ENCODE measurements at regions not wholly inside any gene's neighbourhood (a gene's known extent, or its start where the extent isn't known, plus 50 kb on each side); places are given as distances from the start of the nearest gene placed in this dataset.

DNA sequence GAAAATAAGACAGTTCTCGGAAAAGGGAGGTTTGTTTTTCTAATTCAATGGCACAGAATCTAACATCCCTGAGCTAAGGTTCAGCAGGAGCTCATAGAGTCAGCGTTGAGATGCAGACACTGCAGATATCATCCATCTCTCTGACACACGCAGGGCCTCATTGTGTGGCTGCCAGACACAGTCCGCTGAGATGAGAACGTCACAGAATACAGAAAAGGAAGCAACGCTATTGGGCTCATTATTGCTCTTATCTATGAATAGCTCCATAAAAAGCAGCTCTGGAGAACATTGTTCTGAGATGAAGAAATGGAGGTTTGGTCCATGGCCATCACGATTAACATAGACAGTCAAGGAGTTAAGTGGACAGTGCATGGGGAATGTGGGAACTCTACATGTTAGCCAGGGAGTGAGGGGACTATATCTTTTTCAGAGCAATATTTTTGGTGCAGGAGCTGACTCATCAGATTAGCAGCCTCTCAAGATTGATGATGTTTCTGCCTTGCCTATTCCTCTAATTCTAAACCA, 771.6 kb upstream of the CXADR start:
- H3K9me3 ChIP-seq (ENCODE audit: control extremely low read depth in 1 of 5, control insufficient read depth in 4 of 5, insufficient read depth in 2 of 5, low read depth in 1 of 5, low read length in 4 of 5) = no peaks in the 10 kb centered on the region
- H3K36me3 ChIP-seq (ENCODE audit: control insufficient read depth in 4 of 4, insufficient read depth in 4 of 4, low read length in 3 of 4) = no peaks in the 10 kb centered on the region
- no peaks in the 10 kb centered on the region for H3K4me1 ChIP-seq (ENCODE audit: control extremely low read depth in 1 of 4, control insufficient read depth in 4 of 4, insufficient read depth in 4 of 4, low read length in 3 of 4)
- DNase-seq = no peak
- H3K27me3 ChIP-seq (replicated peaks in 2 of 5; ENCODE audit: control insufficient read depth in 4 of 5, insufficient read depth in 5 of 5, low read length in 4 of 5) = no peaks in the 10 kb centered on the region
- no peak overlapping the region for H3K4me3 ChIP-seq (ENCODE audit: control insufficient read depth in 1 of 7, extremely low read depth in 1 of 7, insufficient read depth in 4 of 7, low read depth in 2 of 7, low read length in 6 of 7)
- CTCF ChIA-PET = no interaction called here
- H3K27ac ChIP-seq (ENCODE audit: insufficient read depth in 1 of 2, low read depth in 1 of 2, low read length in 2 of 2, poor library complexity in 1 of 2, severe bottlenecking in 2 of 2) = no peak overlapping the region
- WGBS (ENCODE audit: insufficient coverage) = 88% methylated on average over 4 of the region's 7 CpGs
- POLR2A ChIA-PET = no interaction called here

DNA sequence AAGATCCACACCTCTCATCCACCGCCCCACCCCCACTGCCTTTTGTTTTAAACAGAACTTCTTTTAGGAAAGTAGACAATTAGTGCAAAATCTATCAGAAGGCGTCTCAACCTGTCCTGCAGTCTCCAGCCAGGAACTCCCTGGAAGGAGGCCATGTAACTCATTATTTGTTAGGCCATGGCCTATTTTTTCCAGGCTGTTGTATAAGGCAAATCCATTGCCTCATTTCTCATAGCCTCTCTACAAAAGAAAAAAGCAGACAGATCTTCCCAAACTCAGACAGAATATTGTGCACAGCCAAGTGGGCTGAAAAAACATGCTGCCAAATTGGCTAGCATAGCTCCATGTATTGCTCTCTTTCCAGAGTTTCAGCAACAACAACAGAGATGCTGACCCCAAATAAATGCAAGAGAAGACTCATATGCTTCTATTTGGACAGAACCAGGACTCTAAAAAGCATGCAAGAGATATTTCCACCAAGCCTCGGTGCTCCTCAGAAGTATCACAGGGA, 770.7 kb upstream of the CXADR start:
- 92% methylated on average over 2 of the region's 3 CpGs for WGBS (ENCODE audit: insufficient coverage)
- CTCF ChIA-PET = no interaction called here
- POLR2A ChIA-PET = no interaction called here

DNA sequence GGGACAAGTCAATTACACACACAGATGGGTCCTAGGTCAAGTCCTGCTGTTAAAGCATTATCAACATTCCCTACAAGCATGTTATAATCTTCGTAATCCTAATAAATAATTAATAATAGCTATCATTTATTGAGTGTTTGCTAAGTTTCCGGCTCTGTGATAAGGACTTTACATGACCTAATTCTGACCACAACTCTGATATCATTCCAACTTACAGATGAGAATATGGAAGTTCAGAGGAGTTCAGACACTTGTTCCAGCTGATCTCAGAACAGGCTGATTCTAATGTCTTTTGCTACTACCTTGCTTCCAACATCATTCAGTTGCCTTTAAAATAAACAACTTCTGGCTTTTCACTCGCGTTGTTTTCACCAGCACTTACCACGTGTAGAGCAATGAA, 770.1 kb upstream of the CXADR start:
- no peaks in the 10 kb centered on the region for H3K27me3 ChIP-seq (replicated peaks in 2 of 5; ENCODE audit: control insufficient read depth in 4 of 5, insufficient read depth in 5 of 5, low read length in 4 of 5)
- H3K4me3 ChIP-seq (ENCODE audit: control insufficient read depth in 1 of 7, extremely low read depth in 1 of 7, insufficient read depth in 4 of 7, low read depth in 2 of 7, low read length in 6 of 7) = no peak overlapping the region
- no peaks in the 10 kb centered on the region for H3K36me3 ChIP-seq (ENCODE audit: control insufficient read depth in 4 of 4, insufficient read depth in 4 of 4, low read length in 3 of 4)
- H3K4me1 ChIP-seq (ENCODE audit: control extremely low read depth in 1 of 4, control insufficient read depth in 4 of 4, insufficient read depth in 4 of 4, low read length in 3 of 4) = no peaks in the 10 kb centered on the region
- H3K9me3 ChIP-seq (ENCODE audit: control extremely low read depth in 1 of 5, control insufficient read depth in 4 of 5, insufficient read depth in 2 of 5, low read depth in 1 of 5, low read length in 4 of 5) = no peaks in the 10 kb centered on the region
- no CpG with 5 or more reads among the region's 5 CpGs for WGBS (ENCODE audit: insufficient coverage)
- CTCF ChIA-PET = no interaction called here
- DNase-seq = no peak
- H3K27ac ChIP-seq (ENCODE audit: insufficient read depth in 1 of 2, low read depth in 1 of 2, low read length in 2 of 2, poor library complexity in 1 of 2, severe bottlenecking in 2 of 2) = no peak overlapping the region
- POLR2A ChIA-PET = no interaction called here

More for the DNA sequence above, 770.7 kb upstream of the CXADR start:
- Histone ChIP-seq H3K27me3 (replicated peaks in 2 of 5; ENCODE audit: control insufficient read depth in 4 of 5, insufficient read depth in 5 of 5, low read length in 4 of 5) (no peaks in the 10 kb centered on the region), H3K9me3 (ENCODE audit: control extremely low read depth in 1 of 5, control insufficient read depth in 4 of 5, insufficient read depth in 2 of 5, low read depth in 1 of 5, low read length in 4 of 5) (no peaks in the 10 kb centered on the region), H3K27ac (ENCODE audit: insufficient read depth in 1 of 2, low read depth in 1 of 2, low read length in 2 of 2, poor library complexity in 1 of 2, severe bottlenecking in 2 of 2) (no peak overlapping the region), H3K36me3 (ENCODE audit: control insufficient read depth in 4 of 4, insufficient read depth in 4 of 4, low read length in 3 of 4) (no peaks in the 10 kb centered on the region), H3K4me1 (ENCODE audit: control extremely low read depth in 1 of 4, control insufficient read depth in 4 of 4, insufficient read depth in 4 of 4, low read length in 3 of 4) (no peaks in the 10 kb centered on the region), H3K4me3 (ENCODE audit: control insufficient read depth in 1 of 7, extremely low read depth in 1 of 7, insufficient read depth in 4 of 7, low read depth in 2 of 7, low read length in 6 of 7) (no peak overlapping the region)
- DNase-seq = no peak

DNA sequence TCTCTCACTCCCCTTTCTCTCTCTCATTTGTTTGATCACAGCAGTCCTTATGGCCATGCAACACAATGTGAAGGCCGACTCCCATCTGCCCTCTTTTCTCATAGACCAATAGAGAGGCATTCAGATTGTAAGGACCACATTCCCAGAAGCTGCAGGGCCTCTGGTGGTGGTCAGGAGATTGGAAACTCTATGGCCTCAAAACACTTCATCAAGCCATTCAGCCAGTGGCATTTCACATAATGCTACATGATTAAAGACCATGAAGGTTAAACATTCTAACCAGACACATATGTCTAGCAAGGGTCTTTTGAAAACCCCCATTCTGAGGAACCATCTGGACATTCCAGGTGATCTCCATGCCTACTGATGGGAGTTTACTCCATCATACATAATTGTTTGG, 769.5 kb upstream of the CXADR start:
- H3K27me3 ChIP-seq (replicated peaks in 2 of 5; ENCODE audit: control insufficient read depth in 4 of 5, insufficient read depth in 5 of 5, low read length in 4 of 5) = no peaks in the 10 kb centered on the region
- no peaks in the 10 kb centered on the region for H3K9me3 ChIP-seq (ENCODE audit: control extremely low read depth in 1 of 5, control insufficient read depth in 4 of 5, insufficient read depth in 2 of 5, low read depth in 1 of 5, low read length in 4 of 5)
- no peak for DNase-seq
- no CpG with 5 or more reads among the region's 1 CpG for WGBS (ENCODE audit: insufficient coverage)
- H3K4me1 ChIP-seq (ENCODE audit: control extremely low read depth in 1 of 4, control insufficient read depth in 4 of 4, insufficient read depth in 4 of 4, low read length in 3 of 4) = no peaks in the 10 kb centered on the region
- ChIA-PET POLR2A (no interaction called here), CTCF (no interaction called here)
- H3K27ac ChIP-seq (ENCODE audit: insufficient read depth in 1 of 2, low read depth in 1 of 2, low read length in 2 of 2, poor library complexity in 1 of 2, severe bottlenecking in 2 of 2) = no peak overlapping the region
- no peak overlapping the region for H3K4me3 ChIP-seq (ENCODE audit: control insufficient read depth in 1 of 7, extremely low read depth in 1 of 7, insufficient read depth in 4 of 7, low read depth in 2 of 7, low read length in 6 of 7)
- H3K36me3 ChIP-seq (ENCODE audit: control insufficient read depth in 4 of 4, insufficient read depth in 4 of 4, low read length in 3 of 4) = no peaks in the 10 kb centered on the region

DNA sequence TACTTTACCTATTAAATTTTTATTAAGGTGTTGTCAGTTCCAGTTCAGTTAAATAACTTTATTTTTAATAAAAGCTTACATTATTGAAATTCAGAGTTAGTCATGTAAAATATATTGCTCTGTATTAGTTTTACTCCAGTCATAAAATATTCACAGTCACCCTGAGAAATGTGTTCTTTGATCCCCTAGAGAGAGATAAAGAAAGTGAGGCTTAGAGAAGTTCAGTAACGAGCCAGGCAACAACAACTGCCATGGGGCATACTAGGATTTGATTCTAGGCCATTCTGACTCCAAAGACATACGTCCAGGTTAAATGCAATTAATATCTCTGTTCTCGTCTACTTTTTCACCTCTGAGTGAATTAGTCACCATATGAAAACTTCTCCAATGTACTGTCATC, 761.9 kb upstream of the CXADR start:
- no peaks in the 10 kb centered on the region for H3K27me3 ChIP-seq (replicated peaks in 2 of 5; ENCODE audit: control insufficient read depth in 4 of 5, insufficient read depth in 5 of 5, low read length in 4 of 5)
- no peaks in the 10 kb centered on the region for H3K36me3 ChIP-seq (ENCODE audit: control insufficient read depth in 4 of 4, insufficient read depth in 4 of 4, low read length in 3 of 4)
- H3K9me3 ChIP-seq (ENCODE audit: control extremely low read depth in 1 of 5, control insufficient read depth in 4 of 5, insufficient read depth in 2 of 5, low read depth in 1 of 5, low read length in 4 of 5) = no peaks in the 10 kb centered on the region
- DNase-seq = no peak
- no peak overlapping the region for H3K4me3 ChIP-seq (ENCODE audit: control insufficient read depth in 1 of 7, extremely low read depth in 1 of 7, insufficient read depth in 4 of 7, low read depth in 2 of 7, low read length in 6 of 7)
- ChIA-PET CTCF (interaction anchor here (1.0 kb wide), 1 partner anchor 31 kb away, joined by 3 read pairs; no protein-coding TSS in a partner anchor), POLR2A (no interaction called here)
- H3K27ac ChIP-seq (ENCODE audit: insufficient read depth in 1 of 2, low read depth in 1 of 2, low read length in 2 of 2, poor library complexity in 1 of 2, severe bottlenecking in 2 of 2) = no peak overlapping the region
- H3K4me1 ChIP-seq (ENCODE audit: control extremely low read depth in 1 of 4, control insufficient read depth in 4 of 4, insufficient read depth in 4 of 4, low read length in 3 of 4) = no peaks in the 10 kb centered on the region
- WGBS (ENCODE audit: insufficient coverage) = 100% methylated on average over 1 of the region's 3 CpGs

DNA sequence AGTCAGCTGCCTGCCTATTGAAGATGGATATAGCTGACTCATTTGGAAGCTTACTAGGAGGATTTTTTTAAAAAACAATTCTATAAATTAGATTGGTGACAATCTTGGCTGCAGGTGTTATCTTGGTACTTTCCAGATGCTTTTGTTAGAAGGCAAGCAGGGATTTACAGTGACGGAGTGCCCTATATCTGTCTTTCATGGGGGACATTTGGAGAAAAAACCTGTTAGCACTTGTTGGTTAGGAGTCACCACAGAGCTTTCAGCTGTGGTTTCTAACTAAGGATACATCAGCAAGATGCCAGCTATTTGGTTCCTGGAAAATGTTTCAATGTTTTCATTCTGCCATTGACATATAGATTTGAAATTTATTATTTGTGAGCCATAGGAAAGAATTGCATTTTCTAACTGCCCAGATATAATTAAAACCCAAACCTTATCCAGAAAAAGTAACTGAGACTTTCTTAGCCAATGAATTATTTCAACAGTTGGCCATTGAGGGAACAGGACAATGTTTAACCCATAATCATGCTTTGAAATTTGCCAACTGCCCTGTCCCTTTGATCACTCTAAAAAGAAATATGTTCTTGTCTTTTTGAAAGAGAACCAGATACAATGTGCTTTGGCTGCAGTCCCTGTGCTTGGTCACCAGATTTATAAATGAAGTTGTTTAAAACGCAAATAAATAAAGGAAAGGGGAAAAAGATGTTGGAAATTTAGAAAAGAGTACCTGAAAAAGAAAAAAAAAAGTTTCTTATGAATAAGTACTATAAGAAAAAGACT, 761.0 kb upstream of the CXADR start:
- Histone ChIP-seq H3K4me1 (ENCODE audit: control extremely low read depth in 1 of 4, control insufficient read depth in 4 of 4, insufficient read depth in 4 of 4, low read length in 3 of 4) (no peaks in the 10 kb centered on the region), H3K27me3 (replicated peaks in 2 of 5; ENCODE audit: control insufficient read depth in 4 of 5, insufficient read depth in 5 of 5, low read length in 4 of 5) (no peaks in the 10 kb centered on the region), H3K36me3 (ENCODE audit: control insufficient read depth in 4 of 4, insufficient read depth in 4 of 4, low read length in 3 of 4) (no peaks in the 10 kb centered on the region), H3K4me3 (ENCODE audit: control insufficient read depth in 1 of 7, extremely low read depth in 1 of 7, insufficient read depth in 4 of 7, low read depth in 2 of 7, low read length in 6 of 7) (no peak overlapping the region), H3K9me3 (ENCODE audit: control extremely low read depth in 1 of 5, control insufficient read depth in 4 of 5, insufficient read depth in 2 of 5, low read depth in 1 of 5, low read length in 4 of 5) (no peaks in the 10 kb centered on the region), H3K27ac (ENCODE audit: insufficient read depth in 1 of 2, low read depth in 1 of 2, low read length in 2 of 2, poor library complexity in 1 of 2, severe bottlenecking in 2 of 2) (no peak overlapping the region)
- DNase-seq = no peak
- CTCF ChIA-PET = no interaction called here
- WGBS (ENCODE audit: insufficient coverage) = 80% methylated on average over 1 of the region's 2 CpGs
- POLR2A ChIA-PET = no interaction called here

DNA sequence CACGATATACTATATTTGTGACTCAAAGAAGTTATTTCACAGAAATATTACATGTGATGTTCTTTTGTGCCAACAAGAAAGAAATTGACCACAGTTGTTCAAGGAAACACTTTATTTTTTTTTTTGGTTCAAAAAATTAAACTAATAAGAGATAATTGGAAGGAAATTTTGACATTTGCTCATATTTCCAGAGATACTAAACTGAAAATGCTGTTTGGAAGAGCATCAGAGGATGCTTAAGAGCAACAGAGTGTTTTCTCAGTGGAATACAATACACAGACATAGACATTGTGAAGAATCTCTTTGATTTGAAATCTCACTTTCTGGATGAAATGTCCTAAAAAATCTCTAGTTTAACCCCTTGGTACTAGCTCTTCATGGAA, 760.4 kb upstream of the CXADR start:
- Histone ChIP-seq H3K9me3 (ENCODE audit: control extremely low read depth in 1 of 5, control insufficient read depth in 4 of 5, insufficient read depth in 2 of 5, low read depth in 1 of 5, low read length in 4 of 5) (no peaks in the 10 kb centered on the region), H3K4me1 (ENCODE audit: control extremely low read depth in 1 of 4, control insufficient read depth in 4 of 4, insufficient read depth in 4 of 4, low read length in 3 of 4) (no peaks in the 10 kb centered on the region), H3K4me3 (ENCODE audit: control insufficient read depth in 1 of 7, extremely low read depth in 1 of 7, insufficient read depth in 4 of 7, low read depth in 2 of 7, low read length in 6 of 7) (no peak overlapping the region), H3K27me3 (replicated peaks in 2 of 5; ENCODE audit: control insufficient read depth in 4 of 5, insufficient read depth in 5 of 5, low read length in 4 of 5) (no peaks in the 10 kb centered on the region), H3K27ac (ENCODE audit: insufficient read depth in 1 of 2, low read depth in 1 of 2, low read length in 2 of 2, poor library complexity in 1 of 2, severe bottlenecking in 2 of 2) (no peak overlapping the region), H3K36me3 (ENCODE audit: control insufficient read depth in 4 of 4, insufficient read depth in 4 of 4, low read length in 3 of 4) (no peaks in the 10 kb centered on the region)
- CTCF ChIA-PET = no interaction called here
- no peak for DNase-seq
- WGBS (ENCODE audit: insufficient coverage) = no CpG with 5 or more reads among the region's 1 CpG
- POLR2A ChIA-PET = no interaction called here
